Skeletal muscle tissue (tissue), 3 donors: ENCODE measurements at regions not wholly inside any gene's neighbourhood (a gene's known extent, or its start where the extent isn't known, plus 50 kb on each side); places are given as distances from the start of the nearest gene placed in this dataset.
"Not testable (repeated sequence)": the region's sequence is repeated elsewhere in the genome, so short reads cannot be mapped to it uniquely, and the experiment has no call there.

ENCODE experiments used
- H3K27ac ChIP-seq: one replicate; pipeline ENCODE4 v1.7.0; 2013; ENCODE audit warnings: mild to moderate bottlenecking, low read depth, low read length, inconsistent platforms
- H3K27me3 ChIP-seq, 3 donors: one replicate each; pipeline ENCODE4 v1.7.0; 2013; ENCODE audit warnings: low read length in 3 of 3; ENCODE audit not compliant: control insufficient read depth in 3 of 3, insufficient read depth in 3 of 3
- H3K36me3 ChIP-seq, 3 donors: one replicate each; pipeline ENCODE4 v1.7.0; 2013; ENCODE audit warnings: low read length in 3 of 3; ENCODE audit not compliant: control insufficient read depth in 3 of 3, insufficient read depth in 3 of 3
- H3K4me1 ChIP-seq, 3 donors: one replicate each; pipeline ENCODE4 v1.7.0; 2013; ENCODE audit warnings: low read length in 3 of 3, mild to moderate bottlenecking in 3 of 3; ENCODE audit not compliant: control insufficient read depth in 3 of 3, insufficient read depth in 3 of 3
- H3K4me3 ChIP-seq, 3 donors: one replicate each; pipeline ENCODE4 v1.7.0; 2013; ENCODE audit warnings: low read length in 3 of 3
- H3K9ac ChIP-seq, 3 donors: one replicate each; pipeline ENCODE4 v1.7.0; 2013; ENCODE audit warnings: low read length in 3 of 3, mild to moderate bottlenecking in 3 of 3, moderate library complexity in 2 of 3, low read depth in 1 of 3
- H3K9me3 ChIP-seq, 3 donors: one replicate each; pipeline ENCODE4 v1.7.0; 2013; ENCODE audit warnings: low read length in 3 of 3; ENCODE audit not compliant: control insufficient read depth in 3 of 3
- donor health status: Osteomylitis.

GRCh38 chr17:11182430-11182829, 58.6 kb upstream of the SHISA6 start:
- no peak overlapping the region for H3K4me3 ChIP-seq
- H3K27me3 ChIP-seq = no peaks in the 10 kb centered on the region
- no peaks in the 10 kb centered on the region for H3K9me3 ChIP-seq
- H3K9ac ChIP-seq = no peak overlapping the region
- no peaks in the 10 kb centered on the region for H3K36me3 ChIP-seq
- no peak overlapping the region for H3K27ac ChIP-seq
- no peaks in the 10 kb centered on the region for H3K4me1 ChIP-seq

- H3K4me1 ChIP-seq = peaks cover 0 to 2% (median 0%) of the 10 kb centered on the region in 3 donors
- no peaks in the 10 kb centered on the region for H3K27me3 ChIP-seq
- H3K9me3 ChIP-seq = no peaks in the 10 kb centered on the region
- H3K4me3 ChIP-seq = no peak overlapping the region
- H3K9ac ChIP-seq = no peak overlapping the region
- H3K27ac ChIP-seq = no peak overlapping the region
- no peaks in the 10 kb centered on the region for H3K36me3 ChIP-seq
Observed at GRCh38 chr17:11178581-11178980, 62.4 kb upstream of the SHISA6 start.

- Histone ChIP-seq H3K27me3 (no peaks in the 10 kb centered on the region), H3K4me1 (peaks cover 0 to 2% (median 0%) of the 10 kb centered on the region in 3 donors), H3K36me3 (no peaks in the 10 kb centered on the region), H3K27ac (no peak overlapping the region), H3K9ac (no peak overlapping the region), H3K4me3 (no peak overlapping the region), H3K9me3 (no peaks in the 10 kb centered on the region)
Observed at GRCh38 chr17:11177340-11177739, 63.7 kb upstream of the SHISA6 start.

GRCh38 chr17:11176549-11176948, 64.5 kb upstream of the SHISA6 start:
- Histone ChIP-seq H3K9ac (no peak overlapping the region), H3K27ac (no peak overlapping the region), H3K9me3 (no peaks in the 10 kb centered on the region), H3K4me3 (no peak overlapping the region), H3K36me3 (no peaks in the 10 kb centered on the region), H3K4me1 (peaks cover 0 to 2% (median 0%) of the 10 kb centered on the region in 3 donors), H3K27me3 (no peaks in the 10 kb centered on the region)

- Histone ChIP-seq H3K9me3 (no peaks in the 10 kb centered on the region), H3K4me1 (no peaks in the 10 kb centered on the region), H3K27ac (no peak overlapping the region), H3K36me3 (no peaks in the 10 kb centered on the region), H3K9ac (no peak overlapping the region), H3K27me3 (no peaks in the 10 kb centered on the region), H3K4me3 (no peak overlapping the region)
Observed at GRCh38 chr17:11170881-11171280, 70.1 kb upstream of the SHISA6 start.

- H3K4me3 ChIP-seq = no peak overlapping the region
Observed at GRCh38 chr17:11151818-11152425, 89.1 kb upstream of the SHISA6 start.

GRCh38 chr17:11150906-11151511, 90.0 kb upstream of the SHISA6 start:
- not testable (repeated sequence) for H3K9me3 ChIP-seq, H3K36me3 ChIP-seq, H3K27me3 ChIP-seq, H3K4me3 ChIP-seq, H3K4me1 ChIP-seq, H3K9ac ChIP-seq, H3K27ac ChIP-seq

More at GRCh38 chr17:11151818-11152425, 89.1 kb upstream of the SHISA6 start:
- Histone ChIP-seq H3K27ac (no peak overlapping the region), H3K27me3 (no peaks in the 10 kb centered on the region), H3K9me3 (no peaks in the 10 kb centered on the region), H3K9ac (no peak overlapping the region), H3K4me1 (no peaks in the 10 kb centered on the region), H3K36me3 (no peaks in the 10 kb centered on the region)

GRCh38 chr17:11144358-11145233, 96.4 kb upstream of the SHISA6 start:
- H3K27me3 ChIP-seq = no peaks in the 10 kb centered on the region
- H3K4me3 ChIP-seq = no peak overlapping the region
- no peaks in the 10 kb centered on the region for H3K36me3 ChIP-seq
- no peaks in the 10 kb centered on the region for H3K9me3 ChIP-seq
- H3K9ac ChIP-seq = no peak overlapping the region
- H3K27ac ChIP-seq = no peak overlapping the region
- H3K4me1 ChIP-seq = no peaks in the 10 kb centered on the region

GRCh38 chr17:11142231-11142630, 98.8 kb upstream of the SHISA6 start:
- H3K9ac ChIP-seq = no peak overlapping the region
- no peak overlapping the region for H3K27ac ChIP-seq
- H3K36me3 ChIP-seq = no peaks in the 10 kb centered on the region
- H3K4me3 ChIP-seq = no peak overlapping the region
- no peaks in the 10 kb centered on the region for H3K9me3 ChIP-seq
- no peaks in the 10 kb centered on the region for H3K4me1 ChIP-seq
- no peaks in the 10 kb centered on the region for H3K27me3 ChIP-seq

GRCh38 chr17:11140501-11140900, 100.5 kb upstream of the SHISA6 start:
- H3K9me3 ChIP-seq = no peaks in the 10 kb centered on the region
- no peaks in the 10 kb centered on the region for H3K36me3 ChIP-seq
- no peak overlapping the region for H3K4me3 ChIP-seq
- no peaks in the 10 kb centered on the region for H3K4me1 ChIP-seq
- H3K27me3 ChIP-seq = no peaks in the 10 kb centered on the region
- H3K9ac ChIP-seq = no peak overlapping the region
- no peak overlapping the region for H3K27ac ChIP-seq
